ENCODE measurements at regions not wholly inside any gene's neighbourhood (a gene's known extent, or its start where the extent isn't known, plus 50 kb on each side); places are given as distances from the start of the nearest gene placed in this dataset.

GRCh38 chr5:89988129-89988810 lies 421.3 kb downstream of the CETN3 start:
- no peak for DNase-seq

- no peak for DNase-seq
Observed at GRCh38 chr5:89983216-89983615, 426.3 kb downstream of the CETN3 start.

GRCh38 chr5:89981878-89982773 lies 427.4 kb downstream of the CETN3 start:
- no peak for DNase-seq

GRCh38 chr5:89981021-89981420 lies 428.5 kb downstream of the CETN3 start:
- DNase-seq = no peak

GRCh38 chr5:89973516-89973915 lies 436.0 kb downstream of the CETN3 start:
- DNase-seq = no peak

- DNase-seq = no peak
Observed at GRCh38 chr5:89972901-89973300, 436.7 kb downstream of the CETN3 start.

- no peak for DNase-seq
Observed at GRCh38 chr5:89968958-89969381, 440.6 kb downstream of the CETN3 start.

- no peak for DNase-seq
Observed at GRCh38 chr5:89967771-89968444, 441.6 kb downstream of the CETN3 start.

GRCh38 chr5:89956838-89957237 lies 452.7 kb downstream of the CETN3 start:
- DNase-seq = no peak

- no peak for DNase-seq
Observed at GRCh38 chr5:89954916-89955315, 454.6 kb downstream of the CETN3 start.

- no peak for DNase-seq
Observed at GRCh38 chr5:89951876-89952275, 457.7 kb downstream of the CETN3 start.

- DNase-seq = no peak
Observed at GRCh38 chr5:89950234-89950633, 459.3 kb downstream of the CETN3 start.

GRCh38 chr5:89948977-89949376 lies 460.6 kb downstream of the CETN3 start:
- DNase-seq = no peak

GRCh38 chr5:89946916-89947315 lies 462.6 kb downstream of the CETN3 start:
- no peak for DNase-seq

GRCh38 chr5:89946508-89946907 lies 463.0 kb downstream of the CETN3 start:
- DNase-seq = no peak

GRCh38 chr5:89942171-89942570 lies 467.4 kb downstream of the CETN3 start:
- DNase-seq = no peak

GRCh38 chr5:89936576-89936975 lies 473.0 kb downstream of the CETN3 start:
- DNase-seq = no peak

- no peak for DNase-seq
Observed at GRCh38 chr5:89934069-89934468, 475.5 kb downstream of the CETN3 start.

- no peak for DNase-seq
Observed at GRCh38 chr5:89932771-89933181, 476.8 kb downstream of the CETN3 start.

GRCh38 chr5:89930591-89931392 lies 478.8 kb downstream of the CETN3 start:
- no peak for DNase-seq

- DNase-seq = no peak
Observed at GRCh38 chr5:89929834-89930233, 479.7 kb downstream of the CETN3 start.

- no peak for DNase-seq
Observed at GRCh38 chr5:89929173-89929572, 480.4 kb downstream of the CETN3 start.
